ENCODE measurements at regions not wholly inside any gene's neighbourhood (a gene's known extent, or its start where the extent isn't known, plus 50 kb on each side); places are given as distances from the start of the nearest gene placed in this dataset.

GRCh38 chr3:124597273-124597672 is 133.0 kb upstream of the UMPS start:
- TF ChIP-seq, protein P1, sequence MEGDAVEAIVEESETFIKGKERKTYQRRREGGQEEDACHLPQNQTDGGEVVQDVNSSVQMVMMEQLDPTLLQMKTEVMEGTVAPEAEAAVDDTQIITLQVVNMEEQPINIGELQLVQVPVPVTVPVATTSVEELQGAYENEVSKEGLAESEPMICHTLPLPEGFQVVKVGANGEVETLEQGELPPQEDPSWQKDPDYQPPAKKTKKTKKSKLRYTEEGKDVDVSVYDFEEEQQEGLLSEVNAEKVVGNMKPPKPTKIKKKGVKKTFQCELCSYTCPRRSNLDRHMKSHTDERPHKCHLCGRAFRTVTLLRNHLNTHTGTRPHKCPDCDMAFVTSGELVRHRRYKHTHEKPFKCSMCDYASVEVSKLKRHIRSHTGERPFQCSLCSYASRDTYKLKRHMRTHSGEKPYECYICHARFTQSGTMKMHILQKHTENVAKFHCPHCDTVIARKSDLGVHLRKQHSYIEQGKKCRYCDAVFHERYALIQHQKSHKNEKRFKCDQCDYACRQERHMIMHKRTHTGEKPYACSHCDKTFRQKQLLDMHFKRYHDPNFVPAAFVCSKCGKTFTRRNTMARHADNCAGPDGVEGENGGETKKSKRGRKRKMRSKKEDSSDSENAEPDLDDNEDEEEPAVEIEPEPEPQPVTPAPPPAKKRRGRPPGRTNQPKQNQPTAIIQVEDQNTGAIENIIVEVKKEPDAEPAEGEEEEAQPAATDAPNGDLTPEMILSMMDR (IDR thresholded peaks at IDR 0.05) = no peak
- no peak for TF ChIP-seq POLR2A (IDR thresholded peaks at IDR 0.05)

Data from Peyer's patch (tissue), 4 donors.